ENCODE measurements at regions not wholly inside any gene's neighbourhood (a gene's known extent, or its start where the extent isn't known, plus 50 kb on each side); places are given as distances from the start of the nearest gene placed in this dataset.

DNA sequence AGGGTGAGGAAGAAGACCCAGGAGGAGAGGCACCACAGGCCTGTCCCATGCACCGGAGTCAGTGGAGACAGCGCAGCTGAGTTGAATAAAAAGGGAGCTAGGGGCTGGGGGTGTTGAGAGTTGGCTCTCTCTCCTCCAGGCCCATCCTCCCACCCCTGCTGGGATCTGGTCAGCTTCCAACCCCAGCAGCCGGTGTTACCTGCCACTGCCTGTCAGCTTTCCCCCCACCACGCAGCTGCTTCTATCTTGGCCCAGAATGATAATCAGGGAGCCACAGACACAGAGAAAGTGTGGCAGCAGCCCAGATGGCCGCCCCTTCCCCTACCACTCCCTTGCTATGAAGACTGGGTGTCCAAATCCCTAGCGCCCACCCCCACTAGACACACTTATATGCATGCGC lies 120.6 kb upstream of the RPL38 start:
- no peaks in the 10 kb centered on the region for H3K4me1 ChIP-seq
- H3K4me3 ChIP-seq: no peak overlapping the region
- DNase-seq (ENCODE audit: low spot score in 2 of 2): no peak
- intact Hi-C loops (cut with DNase I; ENCODE audit: low total_unique reads): no loop called here
- no peak for TF ChIP-seq POLR2AphosphoS5 (IDR thresholded peaks at IDR 0.05)
- TF ChIP-seq POLR2A (IDR thresholded peaks at IDR 0.05): no peak
- TF ChIP-seq, protein P1, sequence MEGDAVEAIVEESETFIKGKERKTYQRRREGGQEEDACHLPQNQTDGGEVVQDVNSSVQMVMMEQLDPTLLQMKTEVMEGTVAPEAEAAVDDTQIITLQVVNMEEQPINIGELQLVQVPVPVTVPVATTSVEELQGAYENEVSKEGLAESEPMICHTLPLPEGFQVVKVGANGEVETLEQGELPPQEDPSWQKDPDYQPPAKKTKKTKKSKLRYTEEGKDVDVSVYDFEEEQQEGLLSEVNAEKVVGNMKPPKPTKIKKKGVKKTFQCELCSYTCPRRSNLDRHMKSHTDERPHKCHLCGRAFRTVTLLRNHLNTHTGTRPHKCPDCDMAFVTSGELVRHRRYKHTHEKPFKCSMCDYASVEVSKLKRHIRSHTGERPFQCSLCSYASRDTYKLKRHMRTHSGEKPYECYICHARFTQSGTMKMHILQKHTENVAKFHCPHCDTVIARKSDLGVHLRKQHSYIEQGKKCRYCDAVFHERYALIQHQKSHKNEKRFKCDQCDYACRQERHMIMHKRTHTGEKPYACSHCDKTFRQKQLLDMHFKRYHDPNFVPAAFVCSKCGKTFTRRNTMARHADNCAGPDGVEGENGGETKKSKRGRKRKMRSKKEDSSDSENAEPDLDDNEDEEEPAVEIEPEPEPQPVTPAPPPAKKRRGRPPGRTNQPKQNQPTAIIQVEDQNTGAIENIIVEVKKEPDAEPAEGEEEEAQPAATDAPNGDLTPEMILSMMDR (IDR thresholded peaks at IDR 0.05): no peak
- H3K27me3 ChIP-seq: peaks cover 0 to 32% of the 10 kb centered on the region in 2 donors
- H3K9me3 ChIP-seq: peaks cover 0 to 3% of the 10 kb centered on the region in 2 donors
- no peaks in the 10 kb centered on the region for H3K36me3 ChIP-seq
- H3K27ac ChIP-seq: no peak overlapping the region

DNA sequence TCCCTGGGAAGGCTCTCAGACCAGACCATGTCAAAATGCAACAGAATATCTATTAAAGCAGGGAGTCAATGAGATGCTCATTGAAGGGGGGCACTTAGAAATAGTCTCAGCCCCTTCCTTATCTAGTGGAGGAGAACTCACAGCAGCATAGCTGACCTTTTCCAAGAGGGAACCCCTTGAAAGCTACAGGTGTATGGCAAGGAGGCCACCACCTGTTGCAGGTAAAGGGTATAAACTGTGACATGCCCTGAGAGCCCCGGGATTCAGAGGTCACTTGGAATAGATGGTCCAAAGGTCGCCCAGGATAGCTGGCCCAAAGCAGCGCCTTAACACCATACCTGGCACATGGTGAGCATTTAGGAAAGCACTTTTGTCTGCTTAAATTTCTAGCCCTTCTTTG lies 120.2 kb upstream of the RPL38 start:
- DNase-seq (ENCODE audit: low spot score in 2 of 2): no peak
- Histone ChIP-seq H3K9me3 (peaks cover 0 to 3% of the 10 kb centered on the region in 2 donors), H3K36me3 (no peaks in the 10 kb centered on the region), H3K4me1 (no peaks in the 10 kb centered on the region), H3K27ac (no peak overlapping the region), H3K4me3 (no peak overlapping the region), H3K27me3 (peaks cover 0 to 32% of the 10 kb centered on the region in 2 donors)
- TF ChIP-seq, protein P1 (IDR thresholded peaks at IDR 0.05): no peak
- TF ChIP-seq POLR2A (IDR thresholded peaks at IDR 0.05): no peak
- TF ChIP-seq POLR2AphosphoS5 (IDR thresholded peaks at IDR 0.05): no peak
- intact Hi-C loops (cut with DNase I; ENCODE audit: low total_unique reads): no loop called here

DNA sequence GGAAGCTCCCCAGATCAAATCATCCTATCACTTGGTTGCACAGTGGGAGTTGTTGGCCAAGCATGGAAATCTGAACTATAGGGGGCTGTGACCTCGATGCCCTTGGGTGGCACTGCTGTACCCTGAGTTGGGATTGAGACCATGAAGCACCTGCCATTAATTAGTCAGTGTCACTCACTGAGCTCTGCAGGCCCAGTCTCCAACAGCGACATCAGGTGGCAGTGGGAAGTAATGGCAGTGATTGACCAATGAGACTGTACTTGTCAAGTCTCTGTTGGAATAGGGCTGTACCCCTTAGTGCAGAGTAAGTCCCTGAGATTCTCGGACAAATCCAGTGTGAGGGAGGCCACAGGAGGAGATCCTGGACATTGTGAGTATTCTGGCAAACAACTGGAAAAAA lies 118.0 kb upstream of the RPL38 start:
- no peak for DNase-seq (ENCODE audit: low spot score in 2 of 2)
- peaks cover 0 to 20% of the 10 kb centered on the region in 2 donors for H3K27me3 ChIP-seq

DNA sequence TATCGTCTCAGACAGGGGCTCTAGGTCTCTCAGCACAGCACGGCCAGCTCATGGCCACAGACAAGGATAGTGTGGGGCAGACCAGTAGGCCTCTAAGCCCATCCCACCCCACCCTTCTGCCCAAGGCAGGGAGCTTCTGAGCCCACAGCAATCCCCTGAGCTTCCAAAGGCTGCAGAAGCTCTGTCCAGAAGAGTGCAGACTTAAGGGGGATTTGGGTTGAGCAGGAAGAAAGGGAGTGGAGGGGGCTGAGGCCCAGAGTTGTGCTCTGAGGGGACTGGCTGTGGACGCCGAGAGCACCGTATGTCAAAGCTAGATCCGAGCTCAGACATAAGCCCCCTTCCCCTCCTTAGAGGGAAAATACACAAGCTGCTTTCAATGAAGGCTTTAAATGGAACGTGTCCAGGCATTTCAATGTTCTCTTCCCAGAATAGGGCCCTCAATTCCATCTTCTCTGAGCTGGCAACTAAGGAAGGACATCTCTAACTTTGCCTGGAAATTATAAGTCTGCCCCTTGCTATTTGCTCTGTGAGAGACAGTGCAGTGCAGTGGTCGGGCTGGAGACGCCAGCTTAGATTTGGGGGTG lies 116.4 kb upstream of the RPL38 start:
- intact Hi-C loops (cut with DNase I; ENCODE audit: low total_unique reads): no loop called here
- Histone ChIP-seq H3K27me3 (peaks cover 0 to 9% of the 10 kb centered on the region in 2 donors), H3K9me3 (peaks cover 6 to 10% of the 10 kb centered on the region in 2 donors), H3K4me3 (no peak overlapping the region), H3K36me3 (no peaks in the 10 kb centered on the region), H3K27ac (no peak overlapping the region), H3K4me1 (no peaks in the 10 kb centered on the region)
- no peak for TF ChIP-seq POLR2AphosphoS5 (IDR thresholded peaks at IDR 0.05)
- TF ChIP-seq POLR2A (IDR thresholded peaks at IDR 0.05): no peak
- TF ChIP-seq, protein P1 (IDR thresholded peaks at IDR 0.05): no peak
- DNase-seq (ENCODE audit: low spot score in 2 of 2): no peak

More for the DNA sequence above, 118.0 kb upstream of the RPL38 start:
- no peaks in the 10 kb centered on the region for H3K4me1 ChIP-seq
- intact Hi-C loops (cut with DNase I; ENCODE audit: low total_unique reads): no loop called here
- H3K36me3 ChIP-seq: no peaks in the 10 kb centered on the region
- peaks cover 0 to 9% of the 10 kb centered on the region in 2 donors for H3K9me3 ChIP-seq
- no peak for TF ChIP-seq POLR2AphosphoS5 (IDR thresholded peaks at IDR 0.05)
- TF ChIP-seq, protein P1 (IDR thresholded peaks at IDR 0.05): no peak
- TF ChIP-seq POLR2A (IDR thresholded peaks at IDR 0.05): no peak
- no peak overlapping the region for H3K4me3 ChIP-seq
- H3K27ac ChIP-seq: no peak overlapping the region

DNA sequence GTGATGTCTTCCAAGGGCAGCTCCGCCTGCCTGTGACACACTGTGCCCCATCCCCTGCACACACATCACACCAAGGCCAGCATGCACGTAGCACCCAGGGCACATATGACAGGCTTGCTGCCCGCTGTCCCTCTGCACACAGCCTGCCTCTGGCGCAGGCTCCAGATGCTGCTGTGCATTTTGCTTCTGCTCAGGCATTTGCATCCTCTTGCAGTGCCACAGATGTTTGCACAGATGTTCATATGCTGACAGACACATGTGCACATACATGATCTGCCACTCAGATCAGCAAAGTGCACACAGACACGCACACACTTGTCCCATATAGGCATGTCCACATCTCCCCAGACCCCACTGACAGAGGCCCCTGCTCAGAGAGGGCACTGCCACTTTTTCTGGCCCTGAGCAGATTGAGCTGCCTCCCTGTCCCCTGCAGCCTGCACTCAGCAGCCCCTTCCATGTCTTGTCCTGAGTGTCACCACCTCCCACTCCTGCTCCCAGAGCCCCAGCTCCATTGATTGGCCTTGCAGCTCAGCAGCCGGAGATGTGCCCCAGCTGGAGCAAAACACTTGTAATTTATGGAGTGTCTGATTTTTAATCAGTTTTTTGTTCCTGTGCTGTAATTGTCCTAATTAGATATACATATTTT lies 115.1 kb upstream of the RPL38 start:
- Histone ChIP-seq H3K27ac (no peak overlapping the region), H3K9me3 (peaks cover 6 to 18% of the 10 kb centered on the region in 2 donors), H3K36me3 (no peaks in the 10 kb centered on the region), H3K4me1 (no peaks in the 10 kb centered on the region), H3K4me3 (no peak overlapping the region), H3K27me3 (no peaks in the 10 kb centered on the region)
- DNase-seq (ENCODE audit: low spot score in 2 of 2): no peak
- TF ChIP-seq POLR2A (IDR thresholded peaks at IDR 0.05) (no peak), POLR2AphosphoS5 (IDR thresholded peaks at IDR 0.05) (no peak)
- TF ChIP-seq, protein P1 (IDR thresholded peaks at IDR 0.05): no peak
- intact Hi-C loops (cut with DNase I; ENCODE audit: low total_unique reads): no loop called here

Measured in breast epithelium (tissue), 4 donors.